T-cell (primary cell): ENCODE measurements at regions not wholly inside any gene's neighbourhood (a gene's known extent, or its start where the extent isn't known, plus 50 kb on each side); places are given as distances from the start of the nearest gene placed in this dataset.

ENCODE experiments used
- ATAC-seq, 4 experiments: fragments of 200-7000 bp in 3 of 4; fragments of 150-1000 bp in 1 of 4; cut with Tn5 transposase; replicated peaks in 1 of 4; 1 replicate in 3 of 4; 2 replicates in 1 of 4; pipeline ENCODE4 v1.10.0; 2021; ENCODE audit warnings: moderate library complexity in 3 of 4, mild to moderate bottlenecking in 2 of 4, moderate number of reproducible peaks in 1 of 4
- CTCF ChIA-PET, 2 donors: fragments of 300-600 bp; sonication (Branson Sonifier 250); formaldehyde crosslinking; loops; one replicate each; lab custom pipeline; 2022; ENCODE audit warnings: antibody characterized with exemption in 2 of 2; lab: Charles Lee
- POLR2A ChIA-PET, 2 donors: fragments of 300-600 bp; sonication (Branson Sonifier 250); formaldehyde crosslinking; loops; one replicate each; lab custom pipeline; 2022; ENCODE audit warnings: antibody characterized with exemption in 2 of 2; lab: Charles Lee
- DNase-seq, 35 experiments: peaks; one replicate each; pipeline versions ENCODE4 v3.0.0 to v3.0.0-alpha.2; 2013 to 2023
- H3K27ac ChIP-seq: one replicate; pipeline ENCODE4 v1.5.1; 2013; ENCODE audit warnings: low read length
- H3K27me3 ChIP-seq, 2 experiments: replicated peaks in 1 of 2; 1 replicate in 1 of 2; 2 replicates in 1 of 2; pipeline versions ENCODE4 v1.6.1 to v1.7.0; 2013; ENCODE audit warnings: low read length in 1 of 2, mixed read lengths in 1 of 2; ENCODE audit not compliant: control insufficient read depth in 2 of 2, insufficient read depth in 2 of 2; ENCODE audit errors: extremely low read depth in 1 of 2
- H3K36me3 ChIP-seq, 2 donors: 1 replicate in 1 of 2; 2 replicates in 1 of 2; pipeline versions ENCODE4 v1.6.1 to v1.7.0; 2013; ENCODE audit warnings: low read length in 1 of 2; ENCODE audit not compliant: control insufficient read depth in 2 of 2, insufficient read depth in 1 of 2; ENCODE audit errors: extremely low read depth in 1 of 2
- H3K4me1 ChIP-seq, 2 experiments: 1 replicate in 1 of 2; 2 replicates in 1 of 2; pipeline versions ENCODE4 v1.6.1 to v1.7.0; 2013; ENCODE audit warnings: low read length in 2 of 2, mixed read lengths in 1 of 2; ENCODE audit not compliant: insufficient read depth in 2 of 2, control insufficient read depth in 1 of 2; ENCODE audit errors: extremely low read depth in 1 of 2
- H3K4me3 ChIP-seq, 2 donors: 1 replicate in 1 of 2; 2 replicates in 1 of 2; pipeline versions ENCODE4 v1.5.1 to v1.7.0; 2013; ENCODE audit warnings: mild to moderate bottlenecking in 2 of 2, low read length in 1 of 2, moderate library complexity in 1 of 2; ENCODE audit not compliant: control insufficient read depth in 1 of 2; ENCODE audit errors: extremely low read depth in 1 of 2
- H3K9me3 ChIP-seq: 2 replicates; pipeline ENCODE4 v1.7.0; 2013
- H3K27ac Mint-ChIP-seq, 2 donors: one replicate each; pipeline ENCODE4 v1.8.0; 2020 to 2021; ENCODE audit warnings: mild to moderate bottlenecking in 2 of 2, mixed read lengths in 2 of 2
- H3K27me3 Mint-ChIP-seq, 2 donors: one replicate each; pipeline ENCODE4 v1.8.0; 2021 to 2022; ENCODE audit warnings: mixed read lengths in 2 of 2
- H3K36me3 Mint-ChIP-seq: one replicate; pipeline ENCODE4 v1.8.0; 2021; ENCODE audit warnings: mixed read lengths
- H3K4me1 Mint-ChIP-seq, 3 donors: one replicate each; pipeline ENCODE4 v1.8.0; 2020 to 2022; ENCODE audit warnings: mixed read lengths in 3 of 3, mild to moderate bottlenecking in 1 of 3
- H3K4me3 Mint-ChIP-seq, 3 donors: one replicate each; pipeline ENCODE4 v1.8.0; 2020 to 2022; ENCODE audit warnings: mild to moderate bottlenecking in 3 of 3, mixed read lengths in 3 of 3, moderate library complexity in 3 of 3
- H3K9me3 Mint-ChIP-seq, 3 donors: one replicate each; pipeline ENCODE4 v1.8.0; 2020 to 2022; ENCODE audit warnings: mixed read lengths in 3 of 3
- WGBS: methylation state at CpG from one replicate; pipeline ENCODE4 v1.1.5; 2013; ENCODE audit warnings: missing lambda C conversion rate; ENCODE audit not compliant: insufficient coverage; 5-methylcytosine and 5-hydroxymethylcytosine counted together

DNA sequence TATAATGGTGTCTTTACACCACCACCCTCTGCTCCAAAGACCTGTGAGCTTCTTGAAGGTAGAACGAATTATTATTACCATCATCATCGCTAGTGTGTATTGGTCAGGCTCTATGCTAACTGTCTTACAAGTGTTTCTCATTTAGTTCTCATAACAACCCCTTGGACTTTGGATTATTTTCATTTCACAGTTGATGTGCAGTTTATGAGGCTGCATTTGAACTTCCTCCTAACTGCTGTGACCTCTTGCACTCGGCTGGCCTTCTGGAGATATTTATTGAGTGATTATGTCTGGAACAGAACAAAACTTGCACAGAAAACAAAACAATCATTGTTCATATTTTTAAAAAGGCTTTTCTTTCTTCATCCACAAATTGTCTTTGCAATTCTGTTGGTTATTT, 306.3 kb upstream of the SGCD start:
- H3K27ac Mint-ChIP-seq = no peak overlapping the region
- no peaks in the 10 kb centered on the region for H3K36me3 Mint-ChIP-seq
- H3K9me3 Mint-ChIP-seq = no peaks in the 10 kb centered on the region
- Histone ChIP-seq H3K4me1 (no peaks in the 10 kb centered on the region), H3K9me3 (no peaks in the 10 kb centered on the region), H3K27ac (no peak overlapping the region), H3K36me3 (no peaks in the 10 kb centered on the region), H3K27me3 (peaks cover 0 to 3% of the 10 kb centered on the region in 2 experiments), H3K4me3 (no peak overlapping the region)
- H3K27me3 Mint-ChIP-seq = peaks cover 8% of the 10 kb centered on the region in 2 donors
- ATAC-seq = no peak
- POLR2A ChIA-PET = no interaction called here
- WGBS = no CpG with 5 or more reads among the region's 3 CpGs
- no peaks in the 10 kb centered on the region for H3K4me1 Mint-ChIP-seq
- CTCF ChIA-PET = no interaction called here
- no peak overlapping the region for H3K4me3 Mint-ChIP-seq
- no peak for DNase-seq

- CTCF ChIA-PET = no interaction called here
- no CpG with 5 or more reads among the region's 1 CpG for WGBS
- DNase-seq (no peak), ATAC-seq (no peak)
- POLR2A ChIA-PET = no interaction called here
- no peaks in the 10 kb centered on the region for H3K36me3 Mint-ChIP-seq
- H3K4me1 ChIP-seq = no peaks in the 10 kb centered on the region
- H3K4me3 ChIP-seq = no peak overlapping the region
- peaks cover 7 to 8% of the 10 kb centered on the region in 2 donors for H3K27me3 Mint-ChIP-seq
- no peak overlapping the region for H3K27ac ChIP-seq
- H3K36me3 ChIP-seq = no peaks in the 10 kb centered on the region
- no peaks in the 10 kb centered on the region for H3K9me3 Mint-ChIP-seq
- H3K27ac Mint-ChIP-seq = no peak overlapping the region
- no peaks in the 10 kb centered on the region for H3K9me3 ChIP-seq
- H3K4me1 Mint-ChIP-seq = no peaks in the 10 kb centered on the region
- no peak overlapping the region for H3K4me3 Mint-ChIP-seq
- peaks cover 0 to 3% of the 10 kb centered on the region in 2 experiments for H3K27me3 ChIP-seq
Observed at GRCh38 chr5:156021866-156022265, 305.1 kb upstream of the SGCD start.

GRCh38 chr5:156025656-156026055, 301.3 kb upstream of the SGCD start:
- Mint-ChIP-seq H3K4me1 (no peaks in the 10 kb centered on the region), H3K36me3 (no peaks in the 10 kb centered on the region), H3K27ac (no peak overlapping the region), H3K27me3 (peaks cover 4 to 12% of the 10 kb centered on the region in 2 donors), H3K9me3 (no peaks in the 10 kb centered on the region), H3K4me3 (no peak overlapping the region)
- no peaks in the 10 kb centered on the region for H3K9me3 ChIP-seq
- H3K27me3 ChIP-seq = no peaks in the 10 kb centered on the region
- no peak for ATAC-seq
- no peak overlapping the region for H3K4me3 ChIP-seq
- no peaks in the 10 kb centered on the region for H3K4me1 ChIP-seq
- ChIA-PET POLR2A (no interaction called here), CTCF (no interaction called here)
- H3K27ac ChIP-seq = no peak overlapping the region
- no peak for DNase-seq
- WGBS = 40% methylated on average over 1 of the region's 1 CpG
- no peaks in the 10 kb centered on the region for H3K36me3 ChIP-seq

- CTCF ChIA-PET = no interaction called here
- Histone ChIP-seq H3K4me1 (no peaks in the 10 kb centered on the region), H3K9me3 (no peaks in the 10 kb centered on the region), H3K4me3 (no peak overlapping the region), H3K27ac (no peak overlapping the region), H3K27me3 (no peaks in the 10 kb centered on the region), H3K36me3 (no peaks in the 10 kb centered on the region)
- Mint-ChIP-seq H3K4me1 (no peaks in the 10 kb centered on the region), H3K27me3 (peaks cover 0 to 4% of the 10 kb centered on the region in 2 donors), H3K9me3 (no peaks in the 10 kb centered on the region), H3K36me3 (no peaks in the 10 kb centered on the region), H3K27ac (no peak overlapping the region), H3K4me3 (no peak overlapping the region)
- DNase-seq (no peak), ATAC-seq (no peak)
- no CpG with 5 or more reads among the region's 1 CpG for WGBS
- POLR2A ChIA-PET = no interaction called here
Observed at GRCh38 chr5:156031181-156031580, 295.8 kb upstream of the SGCD start.

DNA sequence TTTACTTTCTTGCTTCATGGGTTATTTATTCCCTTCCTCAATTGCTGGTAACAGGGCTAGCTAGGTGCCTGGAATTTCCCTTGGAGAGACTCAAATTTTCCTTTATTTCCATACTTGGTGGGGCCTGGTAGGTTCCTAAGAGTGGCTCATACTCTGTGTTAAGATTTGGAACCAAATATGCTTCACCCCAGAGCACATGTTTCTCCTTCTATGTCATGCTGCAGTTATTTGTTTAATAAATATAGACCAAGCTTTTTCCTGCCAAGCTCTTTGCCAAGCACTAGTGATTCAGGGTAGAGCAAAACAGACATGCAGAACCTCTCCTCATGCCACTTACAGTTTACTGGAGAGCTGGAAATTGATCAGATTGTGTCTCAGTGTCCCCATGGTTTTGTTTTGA, 290.3 kb upstream of the SGCD start:
- DNase-seq (no peak), ATAC-seq (no peak)
- Histone ChIP-seq H3K4me3 (no peak overlapping the region), H3K27ac (no peak overlapping the region), H3K27me3 (no peaks in the 10 kb centered on the region), H3K36me3 (no peaks in the 10 kb centered on the region), H3K4me1 (no peaks in the 10 kb centered on the region), H3K9me3 (no peaks in the 10 kb centered on the region)
- no peak overlapping the region for H3K4me3 Mint-ChIP-seq
- ChIA-PET POLR2A (no interaction called here), CTCF (no interaction called here)
- no peaks in the 10 kb centered on the region for H3K9me3 Mint-ChIP-seq
- H3K27ac Mint-ChIP-seq = no peak overlapping the region
- no peaks in the 10 kb centered on the region for H3K36me3 Mint-ChIP-seq
- no peaks in the 10 kb centered on the region for H3K4me1 Mint-ChIP-seq
- no peaks in the 10 kb centered on the region for H3K27me3 Mint-ChIP-seq

DNA sequence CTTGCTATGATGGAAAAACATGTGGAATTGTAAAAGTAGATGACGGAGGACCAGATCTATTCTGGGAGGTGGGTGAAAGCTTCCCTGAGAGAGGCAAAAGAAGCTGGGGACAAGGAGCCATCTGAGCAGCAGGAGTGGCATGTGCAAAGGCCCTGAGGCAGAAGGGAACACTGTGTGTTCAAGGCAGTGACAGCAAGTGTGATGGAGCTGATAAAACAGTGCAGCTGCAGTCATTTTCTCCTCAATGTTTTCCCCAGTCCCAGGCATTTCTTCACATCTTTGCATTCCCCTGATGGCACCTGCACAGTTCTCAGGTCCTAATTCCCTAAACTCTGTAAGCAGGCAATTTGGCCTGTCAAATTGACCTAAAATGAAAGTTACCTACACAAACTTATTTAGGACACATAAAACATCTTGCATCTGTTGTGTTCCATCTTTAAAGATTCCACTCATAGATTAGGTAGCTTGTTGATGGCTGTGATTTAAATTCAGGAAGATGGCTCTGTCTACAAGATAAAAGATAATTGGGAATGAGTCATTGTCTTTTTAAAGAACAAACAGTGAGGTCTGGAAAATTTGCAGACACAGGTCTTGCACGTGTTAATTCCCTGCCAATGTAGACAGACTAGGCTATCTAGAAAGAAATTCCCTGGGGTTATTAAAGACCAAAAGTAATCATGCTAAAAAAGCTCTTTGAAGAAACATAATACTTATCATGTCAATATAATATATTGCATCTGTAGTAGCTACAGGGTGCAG, 289.6 kb upstream of the SGCD start:
- no peaks in the 10 kb centered on the region for H3K27me3 ChIP-seq
- POLR2A ChIA-PET = no interaction called here
- Mint-ChIP-seq H3K9me3 (no peaks in the 10 kb centered on the region), H3K36me3 (no peaks in the 10 kb centered on the region), H3K4me1 (no peaks in the 10 kb centered on the region), H3K27me3 (no peaks in the 10 kb centered on the region), H3K4me3 (no peak overlapping the region), H3K27ac (no peak overlapping the region)
- CTCF ChIA-PET = no interaction called here
- H3K9me3 ChIP-seq = no peaks in the 10 kb centered on the region
- ATAC-seq (no peak), DNase-seq (no peak)
- no peak overlapping the region for H3K4me3 ChIP-seq
- no peaks in the 10 kb centered on the region for H3K4me1 ChIP-seq
- WGBS = no CpG with 5 or more reads among the region's 2 CpGs
- H3K27ac ChIP-seq = no peak overlapping the region
- H3K36me3 ChIP-seq = no peaks in the 10 kb centered on the region

GRCh38 chr5:156042726-156043125, 284.2 kb upstream of the SGCD start:
- Mint-ChIP-seq H3K27me3 (no peaks in the 10 kb centered on the region), H3K4me3 (no peak overlapping the region), H3K36me3 (no peaks in the 10 kb centered on the region), H3K27ac (no peak overlapping the region), H3K4me1 (no peaks in the 10 kb centered on the region), H3K9me3 (peaks cover 0 to 3% (median 0%) of the 10 kb centered on the region in 3 donors)
- CTCF ChIA-PET = no interaction called here
- H3K4me1 ChIP-seq = no peaks in the 10 kb centered on the region
- no peaks in the 10 kb centered on the region for H3K27me3 ChIP-seq
- DNase-seq = no peak
- H3K4me3 ChIP-seq = no peak overlapping the region
- H3K36me3 ChIP-seq = no peaks in the 10 kb centered on the region
- ATAC-seq = no peak
- 67% methylated on average over 1 of the region's 1 CpG for WGBS
- POLR2A ChIA-PET = interaction anchor here in 1 of 2 donors (0.6 kb wide), 1 partner anchor 569 kb away, joined by 3 read pairs; no protein-coding TSS in a partner anchor
- no peaks in the 10 kb centered on the region for H3K9me3 ChIP-seq
- no peak overlapping the region for H3K27ac ChIP-seq
